SW480 (cell line): ENCODE measurements at regions not wholly inside any gene's neighbourhood (a gene's known extent, or its start where the extent isn't known, plus 50 kb on each side); places are given as distances from the start of the nearest gene placed in this dataset.
"Not testable (repeated sequence)": the region's sequence is repeated elsewhere in the genome, so short reads cannot be mapped to it uniquely, and the experiment has no call there.

Source experiments
- DNase-seq: peaks from one replicate; pipeline ENCODE4 v3.0.0-alpha.2; 2016; ENCODE audit warnings: low spot score

DNA sequence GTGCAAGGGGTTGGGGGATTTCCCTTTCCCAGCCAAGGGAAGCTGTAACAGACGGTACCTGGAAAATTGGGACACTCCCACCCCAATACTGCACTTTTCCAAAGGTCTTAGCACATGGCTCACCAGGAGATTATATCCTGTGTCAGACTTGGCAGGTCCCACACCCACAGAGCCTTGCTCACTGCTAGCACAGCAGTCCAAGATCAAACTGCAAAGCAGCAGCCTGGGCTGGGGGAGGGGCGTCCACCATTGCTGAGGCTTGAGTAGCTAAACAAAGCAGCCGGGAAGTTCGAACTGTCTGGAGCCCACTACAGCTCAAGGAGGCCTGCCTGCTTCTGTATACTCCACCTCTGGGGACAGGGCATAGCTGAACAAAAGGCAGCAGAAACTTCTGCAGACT, 604.2 kb upstream of the SEMA3D start:
- not testable (repeated sequence) for DNase-seq

DNA sequence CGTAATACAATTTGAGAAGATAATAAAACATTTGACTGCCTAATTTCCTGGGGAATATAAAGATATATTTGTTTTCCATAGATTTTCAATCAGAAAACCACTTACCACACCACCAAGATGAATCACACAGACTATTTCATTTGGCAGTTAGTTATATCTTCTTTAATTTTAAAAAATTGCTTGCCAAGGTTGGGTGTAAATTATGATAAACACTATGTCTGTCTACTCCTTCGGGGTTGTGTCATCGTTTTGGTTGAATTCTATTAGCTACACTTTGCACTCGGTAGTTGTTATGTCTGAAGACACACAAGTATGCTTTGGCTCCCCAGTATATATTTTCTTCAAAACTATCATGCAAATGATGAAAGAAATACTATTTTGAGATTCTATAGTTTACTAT, 594.8 kb upstream of the SEMA3D start:
- DNase-seq, result no peak

GRCh38 chr7:85776691-85777345, 590.0 kb upstream of the SEMA3D start:
- no peak for DNase-seq

- DNase-seq, result no peak
These were observed 588.6 kb upstream of the SEMA3D start for GRCh38 chr7:85775431-85775830.

GRCh38 chr7:85774986-85775385, 588.1 kb upstream of the SEMA3D start:
- no peak for DNase-seq

DNA sequence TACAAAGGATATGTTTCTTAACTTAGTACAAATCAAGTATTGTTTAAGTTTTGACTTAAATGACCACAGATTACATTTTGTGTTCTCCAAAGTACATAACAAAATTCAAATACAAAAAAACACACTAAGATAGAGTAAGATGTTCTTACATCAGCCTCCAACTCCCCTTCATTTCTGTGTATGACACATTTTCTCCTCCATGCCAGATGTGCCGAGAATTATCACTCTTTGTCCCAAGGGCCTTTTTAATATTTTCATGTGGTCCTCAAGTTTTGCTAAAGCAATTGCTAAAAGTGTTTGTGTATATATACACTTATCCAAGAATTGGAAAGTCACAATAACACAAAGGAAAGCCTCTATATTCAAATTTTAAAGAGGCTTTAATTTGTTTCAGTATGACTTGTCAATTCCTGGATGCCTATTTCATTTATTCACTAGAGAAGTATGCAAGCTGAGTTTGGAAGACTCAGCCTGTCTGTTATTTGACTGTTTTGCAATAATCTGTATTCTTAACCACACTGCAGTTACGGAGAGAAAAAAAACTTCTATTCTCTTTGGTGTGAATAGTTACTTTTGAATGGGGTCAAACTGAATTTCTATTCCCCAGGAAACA, 586.4 kb upstream of the SEMA3D start:
- DNase-seq, result no peak

DNA sequence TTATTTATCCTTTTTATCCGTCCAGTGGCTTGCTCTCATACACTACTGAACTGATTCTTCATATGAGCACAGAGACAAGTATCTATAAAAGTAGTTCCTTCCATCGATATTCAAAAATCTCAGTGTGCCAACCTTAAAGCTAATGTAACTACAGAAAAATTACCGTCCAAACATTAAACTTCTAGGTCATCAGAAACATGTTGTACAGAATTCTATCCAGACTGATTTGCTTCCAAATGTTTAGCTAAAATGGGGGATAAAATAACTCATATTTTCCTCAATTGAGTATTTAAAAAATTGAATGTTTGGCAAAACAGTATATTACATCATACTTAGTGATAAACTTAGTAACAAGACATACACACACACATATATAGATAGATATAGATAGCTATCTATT, 584.7 kb upstream of the SEMA3D start:
- DNase-seq, result no peak

DNA sequence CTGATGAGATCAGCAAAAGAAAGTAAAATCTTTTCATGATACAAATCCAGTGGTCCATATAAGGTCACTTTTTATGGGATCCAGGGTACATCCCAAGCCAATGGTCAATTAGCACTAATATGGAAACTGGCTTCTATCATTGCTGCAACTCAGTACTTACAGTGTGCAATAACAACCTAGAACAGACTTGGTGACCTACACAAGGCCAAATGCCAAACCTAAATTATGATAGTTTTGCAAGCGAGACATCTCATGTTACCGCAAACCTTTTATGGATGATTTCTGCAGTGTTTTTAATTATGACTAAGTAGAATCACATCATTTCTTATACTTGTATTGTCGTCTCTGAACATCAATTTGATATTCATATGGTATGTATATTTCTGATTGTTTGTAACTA, 583.5 kb upstream of the SEMA3D start:
- no peak for DNase-seq

DNA sequence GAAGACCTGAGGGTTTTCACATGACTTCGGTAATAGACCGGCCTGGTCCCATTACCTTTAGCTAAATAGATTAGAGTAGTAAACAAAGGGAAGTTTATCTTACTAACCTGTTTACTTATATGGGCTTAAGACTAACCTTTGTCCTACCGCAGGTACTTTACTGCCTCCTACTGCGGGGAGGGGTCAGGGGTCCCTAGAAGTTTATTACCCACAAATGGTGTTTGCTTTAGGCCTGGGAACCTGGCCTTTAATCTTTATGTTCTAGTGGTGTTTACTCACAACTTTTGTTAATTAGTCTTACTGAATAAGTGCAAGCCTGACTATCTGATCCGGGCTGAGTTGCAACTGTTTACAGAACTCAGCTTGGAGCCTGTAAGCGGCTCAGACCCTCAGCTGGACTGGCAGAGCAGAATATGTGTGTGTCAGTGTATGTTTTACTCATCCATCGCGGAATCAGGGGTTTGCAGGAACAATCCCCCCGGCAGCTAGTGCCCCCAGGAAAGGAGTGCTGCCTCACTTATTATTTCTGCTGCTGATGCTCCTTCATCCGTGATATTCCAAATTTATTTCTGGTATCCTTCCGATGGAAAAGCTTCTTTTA, 578.9 kb upstream of the SEMA3D start:
- DNase-seq, result peak; percentile 89

GRCh38 chr7:85764034-85764433, 577.2 kb upstream of the SEMA3D start:
- no peak for DNase-seq

DNA sequence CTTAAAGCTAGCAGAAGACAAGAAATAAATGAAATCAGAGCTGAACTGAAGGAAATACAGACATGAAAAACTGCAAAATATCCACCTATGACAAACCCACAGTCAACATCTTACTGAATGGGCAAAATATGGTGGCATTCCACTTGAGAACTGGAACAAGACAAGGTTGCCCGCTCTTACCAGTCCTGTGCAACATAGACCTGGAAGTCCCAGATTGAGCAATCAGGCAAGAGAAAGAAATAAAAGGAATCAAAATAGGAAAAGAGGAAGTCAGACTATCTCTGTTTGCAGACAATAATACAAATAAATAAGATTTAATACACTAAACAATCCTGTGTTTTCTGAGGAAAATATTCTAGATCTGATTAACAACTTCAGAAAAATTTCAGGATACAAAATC, 570.5 kb upstream of the SEMA3D start:
- DNase-seq, result no peak

GRCh38 chr7:85750454-85750949, 563.6 kb upstream of the SEMA3D start:
- peak; percentile 96 for DNase-seq

GRCh38 chr7:85749696-85750453, 563.0 kb upstream of the SEMA3D start:
- DNase-seq, result peak; percentile 100

GRCh38 chr7:85748861-85749260, 562.0 kb upstream of the SEMA3D start:
- peak; percentile 91 for DNase-seq

- no peak for DNase-seq
These were observed 550.6 kb upstream of the SEMA3D start for GRCh38 chr7:85737426-85737825.

DNA sequence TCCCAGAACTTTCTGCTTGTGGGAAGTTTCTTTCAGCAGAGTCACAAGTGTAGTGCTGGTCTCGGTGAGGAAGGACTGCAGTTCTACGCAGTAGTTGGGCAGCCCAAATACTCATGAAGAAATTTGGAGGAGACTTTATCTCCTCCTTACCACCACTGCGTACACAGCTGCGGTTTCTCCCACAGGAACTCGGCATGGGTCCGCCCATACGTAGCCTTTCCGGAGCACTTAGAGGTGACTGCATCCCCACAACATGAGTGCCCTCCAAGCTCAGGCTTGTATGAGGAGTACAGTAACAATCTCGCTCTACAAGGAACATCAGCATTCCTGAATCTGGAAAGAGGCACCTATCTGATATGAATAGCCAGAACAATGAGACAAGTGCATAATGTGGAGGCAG, 549.2 kb upstream of the SEMA3D start:
- no peak for DNase-seq

- no peak for DNase-seq
These were observed 548.0 kb upstream of the SEMA3D start for GRCh38 chr7:85734823-85735222.

- no peak for DNase-seq
These were observed 546.5 kb upstream of the SEMA3D start for GRCh38 chr7:85733169-85733915.

DNA sequence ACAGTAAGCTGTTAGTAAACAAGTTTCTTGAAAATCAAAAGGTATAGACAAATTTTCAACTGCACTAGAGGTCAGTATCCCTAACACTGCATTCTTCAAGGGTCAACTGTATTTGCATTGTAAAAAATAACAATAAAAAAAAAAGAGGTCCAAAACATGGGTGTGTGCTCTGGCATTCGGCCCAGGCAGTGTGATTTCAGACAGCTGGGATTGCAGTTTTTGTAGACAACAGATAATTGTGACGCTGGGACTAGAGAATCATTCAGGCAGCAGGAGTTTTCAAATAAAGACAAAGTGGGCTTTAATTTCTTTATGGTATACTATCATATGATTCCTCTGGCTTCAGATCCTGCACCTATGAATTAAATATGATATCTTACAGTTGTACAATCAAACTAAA, 543.2 kb upstream of the SEMA3D start:
- no peak for DNase-seq

DNA sequence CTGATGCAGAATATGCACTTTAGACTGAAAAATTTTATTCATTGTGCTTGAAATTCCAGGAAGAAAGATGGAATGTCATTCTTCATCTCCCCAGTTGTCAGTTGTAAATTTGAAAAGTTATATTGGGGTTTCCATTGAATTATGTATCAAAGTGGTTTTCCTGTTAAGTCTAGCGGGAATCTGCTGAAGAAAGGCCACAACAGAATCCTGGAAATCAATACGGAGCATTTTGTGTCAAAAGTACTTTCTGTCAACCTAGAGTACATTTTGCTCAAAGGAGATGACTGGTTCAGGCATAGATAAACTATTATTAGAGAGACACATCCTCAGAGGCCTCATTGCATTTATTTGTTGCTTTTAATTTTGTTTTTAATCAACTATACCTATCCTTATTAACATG, 538.2 kb upstream of the SEMA3D start:
- no peak for DNase-seq

DNA sequence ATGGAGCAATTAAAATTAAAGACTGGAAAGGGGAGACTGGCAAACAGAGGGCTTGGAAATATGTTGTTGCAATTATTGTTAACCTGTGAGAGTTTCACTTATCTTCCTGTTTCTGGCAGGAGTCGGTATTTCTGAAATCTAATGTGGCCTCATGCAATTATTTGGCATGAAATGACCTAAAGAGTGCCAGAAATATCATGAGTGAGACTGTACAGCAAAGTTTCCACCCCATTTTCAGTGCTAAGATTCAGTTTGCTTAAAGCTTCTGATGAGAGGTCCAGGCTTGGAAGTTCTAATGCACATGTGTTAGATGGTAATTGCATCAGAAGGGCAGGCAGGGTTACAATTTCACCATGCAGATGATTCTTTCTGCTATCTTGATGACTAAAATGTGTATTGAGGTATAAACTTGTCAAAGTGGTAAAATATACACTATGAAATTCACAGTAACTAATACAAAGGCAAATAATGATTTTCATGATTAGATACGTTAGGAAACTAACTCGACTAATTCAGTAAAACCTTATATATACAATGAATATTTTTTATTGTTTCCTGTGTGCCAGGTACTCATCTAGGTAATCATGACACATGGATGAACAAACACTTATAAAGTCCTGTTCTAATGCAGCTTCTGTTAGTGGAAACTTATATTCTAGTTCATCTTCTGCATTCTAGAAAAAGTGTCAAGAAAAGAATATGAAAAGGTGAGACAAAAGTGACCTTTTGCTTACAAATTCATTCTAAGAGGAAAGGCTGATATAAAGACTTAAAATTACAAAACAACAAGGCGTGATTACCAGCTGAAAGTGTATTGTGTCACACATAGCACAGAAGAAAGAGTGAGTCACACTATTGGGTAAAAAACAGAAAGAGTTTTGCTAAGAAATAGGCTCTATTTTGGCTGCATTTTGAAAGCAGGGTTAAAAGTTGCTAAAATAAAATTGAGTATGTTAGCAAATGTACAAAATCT, 533.4 kb upstream of the SEMA3D start:
- DNase-seq, result no peak
